Neural progenitor cell (in vitro differentiated cells): ENCODE measurements at regions not wholly inside any gene's neighbourhood (a gene's known extent, or its start where the extent isn't known, plus 50 kb on each side); places are given as distances from the start of the nearest gene placed in this dataset.

Source experiments
- EZH2 ChIP-seq: fragments of 200-600 bp; sonication (generic); IDR thresholded peaks from 2 replicates; pipeline ENCODE4 v1.6.1; 2017; ENCODE audit warnings: antibody characterized with exemption, mild to moderate bottlenecking, moderate library complexity
- TF ChIP-seq, protein P1 (sequence below): fragments of 200-600 bp; sonication (generic); IDR thresholded peaks from 2 replicates; pipeline ENCODE4 v1.5.1; 2017; ENCODE audit warnings: antibody characterized with exemption, mild to moderate bottlenecking

DNA sequence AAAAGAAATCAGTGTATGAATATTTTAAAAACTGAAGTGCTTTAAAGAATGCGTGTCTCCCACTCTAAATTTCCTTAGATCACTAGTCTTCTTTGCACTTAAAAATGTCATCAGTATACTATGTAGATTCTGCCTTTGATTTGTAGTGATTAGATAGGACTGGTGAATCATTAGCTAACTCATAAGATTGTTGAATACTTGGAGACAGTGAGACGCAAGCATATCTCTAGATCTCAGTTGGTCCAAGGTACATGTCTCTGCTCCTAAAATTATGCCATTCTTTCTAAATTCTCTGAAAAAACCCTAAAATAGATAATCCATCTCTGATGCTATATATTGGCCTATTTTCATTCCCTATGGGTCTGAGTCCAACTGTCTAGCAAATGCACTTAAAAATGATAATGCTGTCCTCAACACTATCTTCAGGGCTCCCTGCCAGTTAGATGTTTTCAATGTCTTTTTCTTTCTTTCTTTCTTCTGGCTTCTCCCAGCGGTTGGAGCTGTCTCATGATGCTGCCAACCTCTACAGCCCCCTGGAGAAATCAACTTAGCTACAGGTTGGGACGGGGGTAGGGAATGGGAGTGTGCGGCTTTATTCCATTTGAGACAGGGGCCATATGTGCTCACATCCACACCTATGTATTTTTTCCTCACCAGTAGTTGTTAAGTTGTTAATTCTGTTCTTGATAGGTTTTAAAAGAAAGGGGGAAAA lies 301.0 kb downstream of the NDFIP2 start:
- TF ChIP-seq, protein P1, sequence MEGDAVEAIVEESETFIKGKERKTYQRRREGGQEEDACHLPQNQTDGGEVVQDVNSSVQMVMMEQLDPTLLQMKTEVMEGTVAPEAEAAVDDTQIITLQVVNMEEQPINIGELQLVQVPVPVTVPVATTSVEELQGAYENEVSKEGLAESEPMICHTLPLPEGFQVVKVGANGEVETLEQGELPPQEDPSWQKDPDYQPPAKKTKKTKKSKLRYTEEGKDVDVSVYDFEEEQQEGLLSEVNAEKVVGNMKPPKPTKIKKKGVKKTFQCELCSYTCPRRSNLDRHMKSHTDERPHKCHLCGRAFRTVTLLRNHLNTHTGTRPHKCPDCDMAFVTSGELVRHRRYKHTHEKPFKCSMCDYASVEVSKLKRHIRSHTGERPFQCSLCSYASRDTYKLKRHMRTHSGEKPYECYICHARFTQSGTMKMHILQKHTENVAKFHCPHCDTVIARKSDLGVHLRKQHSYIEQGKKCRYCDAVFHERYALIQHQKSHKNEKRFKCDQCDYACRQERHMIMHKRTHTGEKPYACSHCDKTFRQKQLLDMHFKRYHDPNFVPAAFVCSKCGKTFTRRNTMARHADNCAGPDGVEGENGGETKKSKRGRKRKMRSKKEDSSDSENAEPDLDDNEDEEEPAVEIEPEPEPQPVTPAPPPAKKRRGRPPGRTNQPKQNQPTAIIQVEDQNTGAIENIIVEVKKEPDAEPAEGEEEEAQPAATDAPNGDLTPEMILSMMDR, result no peak
- no peak for TF ChIP-seq EZH2
